ENCODE measurements at regions not wholly inside any gene's neighbourhood (a gene's known extent, or its start where the extent isn't known, plus 50 kb on each side); places are given as distances from the start of the nearest gene placed in this dataset.

GRCh38 chr9:106065136-106065535, 370.8 kb downstream of the TMEM38B start:
- no peaks in the 10 kb centered on the region for H3K36me3 Mint-ChIP-seq
- no peaks in the 10 kb centered on the region for H3K27me3 Mint-ChIP-seq
- no peak for ATAC-seq
- H3K9me3 Mint-ChIP-seq = peaks cover 2% of the 10 kb centered on the region
- no peak overlapping the region for H3K4me3 Mint-ChIP-seq
- H3K4me1 Mint-ChIP-seq = no peaks in the 10 kb centered on the region
- H3K27ac Mint-ChIP-seq = no peak overlapping the region

- no peaks in the 10 kb centered on the region for H3K9me3 Mint-ChIP-seq
- H3K27me3 Mint-ChIP-seq = no peaks in the 10 kb centered on the region
- H3K36me3 Mint-ChIP-seq = no peaks in the 10 kb centered on the region
- H3K4me1 Mint-ChIP-seq = no peaks in the 10 kb centered on the region
- H3K27ac Mint-ChIP-seq = no peak overlapping the region
- no peak overlapping the region for H3K4me3 Mint-ChIP-seq
- no peak for ATAC-seq
Observed at GRCh38 chr9:106065579-106066214, 371.4 kb downstream of the TMEM38B start.

- Mint-ChIP-seq H3K36me3 (no peaks in the 10 kb centered on the region), H3K4me3 (no peak overlapping the region), H3K4me1 (no peaks in the 10 kb centered on the region), H3K27me3 (no peaks in the 10 kb centered on the region), H3K27ac (no peak overlapping the region), H3K9me3 (no peaks in the 10 kb centered on the region)
- no peak for ATAC-seq
Observed at GRCh38 chr9:106066940-106067524, 372.7 kb downstream of the TMEM38B start.

GRCh38 chr9:106069241-106069640, 374.9 kb downstream of the TMEM38B start:
- H3K36me3 Mint-ChIP-seq = no peaks in the 10 kb centered on the region
- H3K27me3 Mint-ChIP-seq = no peaks in the 10 kb centered on the region
- H3K9me3 Mint-ChIP-seq = no peaks in the 10 kb centered on the region
- H3K4me1 Mint-ChIP-seq = no peaks in the 10 kb centered on the region
- H3K27ac Mint-ChIP-seq = no peak overlapping the region
- no peak overlapping the region for H3K4me3 Mint-ChIP-seq
- ATAC-seq = no peak

- Mint-ChIP-seq H3K27me3 (no peaks in the 10 kb centered on the region), H3K9me3 (no peaks in the 10 kb centered on the region), H3K36me3 (no peaks in the 10 kb centered on the region), H3K4me1 (no peaks in the 10 kb centered on the region), H3K4me3 (no peak overlapping the region), H3K27ac (no peak overlapping the region)
- ATAC-seq = no peak
Observed at GRCh38 chr9:106072421-106072820, 378.1 kb downstream of the TMEM38B start.

GRCh38 chr9:106074006-106074405, 379.7 kb downstream of the TMEM38B start:
- no peak overlapping the region for H3K4me3 Mint-ChIP-seq
- no peaks in the 10 kb centered on the region for H3K36me3 Mint-ChIP-seq
- H3K4me1 Mint-ChIP-seq = no peaks in the 10 kb centered on the region
- no peak overlapping the region for H3K27ac Mint-ChIP-seq
- H3K27me3 Mint-ChIP-seq = no peaks in the 10 kb centered on the region
- no peak for ATAC-seq
- H3K9me3 Mint-ChIP-seq = no peaks in the 10 kb centered on the region

- Mint-ChIP-seq H3K4me1 (no peaks in the 10 kb centered on the region), H3K4me3 (no peak overlapping the region), H3K9me3 (no peaks in the 10 kb centered on the region), H3K27ac (no peak overlapping the region), H3K27me3 (no peaks in the 10 kb centered on the region), H3K36me3 (no peaks in the 10 kb centered on the region)
- ATAC-seq = no peak
Observed at GRCh38 chr9:106075236-106075959, 381.1 kb downstream of the TMEM38B start.

GRCh38 chr9:106075960-106076327, 381.6 kb downstream of the TMEM38B start:
- H3K4me3 Mint-ChIP-seq = no peak overlapping the region
- no peak for ATAC-seq
- no peaks in the 10 kb centered on the region for H3K9me3 Mint-ChIP-seq
- H3K27ac Mint-ChIP-seq = no peak overlapping the region
- H3K36me3 Mint-ChIP-seq = no peaks in the 10 kb centered on the region
- H3K27me3 Mint-ChIP-seq = no peaks in the 10 kb centered on the region
- no peaks in the 10 kb centered on the region for H3K4me1 Mint-ChIP-seq

GRCh38 chr9:106076711-106077110, 382.4 kb downstream of the TMEM38B start:
- Mint-ChIP-seq H3K27ac (no peak overlapping the region), H3K27me3 (no peaks in the 10 kb centered on the region), H3K36me3 (no peaks in the 10 kb centered on the region), H3K9me3 (no peaks in the 10 kb centered on the region), H3K4me1 (no peaks in the 10 kb centered on the region), H3K4me3 (no peak overlapping the region)
- ATAC-seq = no peak

GRCh38 chr9:106077731-106078130, 383.4 kb downstream of the TMEM38B start:
- Mint-ChIP-seq H3K36me3 (no peaks in the 10 kb centered on the region), H3K4me3 (no peak overlapping the region), H3K27me3 (no peaks in the 10 kb centered on the region), H3K9me3 (no peaks in the 10 kb centered on the region), H3K27ac (no peak overlapping the region), H3K4me1 (no peaks in the 10 kb centered on the region)
- no peak for ATAC-seq

- Mint-ChIP-seq H3K9me3 (peaks cover 5% of the 10 kb centered on the region), H3K4me1 (no peaks in the 10 kb centered on the region), H3K36me3 (no peaks in the 10 kb centered on the region), H3K27ac (no peak overlapping the region), H3K27me3 (no peaks in the 10 kb centered on the region), H3K4me3 (no peak overlapping the region)
- ATAC-seq = no peak
Observed at GRCh38 chr9:106082621-106083020, 388.3 kb downstream of the TMEM38B start.

GRCh38 chr9:106084702-106085101, 390.4 kb downstream of the TMEM38B start:
- Mint-ChIP-seq H3K4me3 (no peak overlapping the region), H3K27ac (no peak overlapping the region), H3K27me3 (no peaks in the 10 kb centered on the region), H3K9me3 (peaks cover 11% of the 10 kb centered on the region), H3K36me3 (no peaks in the 10 kb centered on the region), H3K4me1 (no peaks in the 10 kb centered on the region)
- no peak for ATAC-seq

GRCh38 chr9:106085479-106085878, 391.1 kb downstream of the TMEM38B start:
- Mint-ChIP-seq H3K36me3 (no peaks in the 10 kb centered on the region), H3K4me3 (no peak overlapping the region), H3K9me3 (peaks cover 11% of the 10 kb centered on the region), H3K27me3 (no peaks in the 10 kb centered on the region), H3K27ac (no peak overlapping the region), H3K4me1 (no peaks in the 10 kb centered on the region)
- ATAC-seq = no peak

- Mint-ChIP-seq H3K4me1 (no peaks in the 10 kb centered on the region), H3K27ac (no peak overlapping the region), H3K4me3 (no peak overlapping the region), H3K36me3 (no peaks in the 10 kb centered on the region), H3K9me3 (peaks cover 6% of the 10 kb centered on the region), H3K27me3 (no peaks in the 10 kb centered on the region)
- ATAC-seq = no peak
Observed at GRCh38 chr9:106092083-106092482, 397.7 kb downstream of the TMEM38B start.

GRCh38 chr9:106102821-106103220, 408.5 kb downstream of the TMEM38B start:
- H3K4me1 Mint-ChIP-seq = peaks cover 10% of the 10 kb centered on the region
- H3K4me3 Mint-ChIP-seq = no peak overlapping the region
- no peak for ATAC-seq
- H3K27ac Mint-ChIP-seq = no peak overlapping the region
- no peaks in the 10 kb centered on the region for H3K36me3 Mint-ChIP-seq
- H3K27me3 Mint-ChIP-seq = no peaks in the 10 kb centered on the region
- H3K9me3 Mint-ChIP-seq = no peaks in the 10 kb centered on the region

- Mint-ChIP-seq H3K4me3 (no peak overlapping the region), H3K4me1 (peaks cover 10% of the 10 kb centered on the region), H3K27ac (peak overlapping the region; percentile 3), H3K9me3 (no peaks in the 10 kb centered on the region), H3K36me3 (no peaks in the 10 kb centered on the region), H3K27me3 (no peaks in the 10 kb centered on the region)
- no peak for ATAC-seq
Observed at GRCh38 chr9:106104887-106105286, 410.5 kb downstream of the TMEM38B start.

All from stimulated activated memory B cell treated with anti-CD40 and anti-IgM and Interleukin-4, amounts not matched to agents 10 μg/mL and 1 μg/mL and 100 μg/mL, for 72 hours (primary cell).